Brain microvascular endothelial cell (primary cell): ENCODE measurements at regions not wholly inside any gene's neighbourhood (a gene's known extent, or its start where the extent isn't known, plus 50 kb on each side); places are given as distances from the start of the nearest gene placed in this dataset.

Experiments used
- DNase-seq: peaks from one replicate; pipeline ENCODE4 v3.0.0-alpha.2; 2020
- H3K27ac ChIP-seq: fragments of 250-450 bp; sonication (Bioruptor Pico); 2 replicates; pipeline ENCODE4 v1.5.1; 2020; ENCODE audit warnings: mild to moderate bottlenecking, moderate library complexity
- H3K27me3 ChIP-seq: fragments of 250-450 bp; sonication (Bioruptor Pico); replicated peaks from 2 replicates; pipeline ENCODE4 v1.5.1; 2020; ENCODE audit warnings: mild to moderate bottlenecking
- H3K36me3 ChIP-seq: fragments of 250-450 bp; sonication (Bioruptor Pico); replicated peaks from 2 replicates; pipeline ENCODE4 v1.5.1; 2020; ENCODE audit warnings: mild to moderate bottlenecking
- H3K4me3 ChIP-seq: 2 replicates; pipeline ENCODE4 v1.5.1; 2011; ENCODE audit warnings: low read depth, mild to moderate bottlenecking, control low read depth, low read length, moderate library complexity
- CTCF ChIP-seq: IDR thresholded peaks from 2 replicates; pipeline ENCODE4 v1.5.1; 2011; ENCODE audit warnings: low read depth, mild to moderate bottlenecking, moderate library complexity, low read length, control low read depth, inconsistent platforms; ENCODE audit errors: missing control alignments
- in situ Hi-C: cut with HindIII; loops from 2 replicates; pipeline ENCODE4 v1.10.0; 2017; ENCODE audit warnings: low sequenced_read_pairs, low pct_ligation_motif_present

GRCh38 chr1:81605023-81605422 lies 195.7 kb upstream of the ADGRL2 start:
- no peak overlapping the region for H3K4me3 ChIP-seq
- no peaks in the 10 kb centered on the region for H3K36me3 ChIP-seq
- in situ Hi-C loops: no loop called here
- H3K27me3 ChIP-seq: no peaks in the 10 kb centered on the region
- H3K27ac ChIP-seq: no peak overlapping the region
- DNase-seq: no peak
- no peak for TF ChIP-seq CTCF

- no peaks in the 10 kb centered on the region for H3K36me3 ChIP-seq
- in situ Hi-C loops: no loop called here
- H3K27me3 ChIP-seq: no peaks in the 10 kb centered on the region
- no peak overlapping the region for H3K4me3 ChIP-seq
- no peak for TF ChIP-seq CTCF
- H3K27ac ChIP-seq: no peak overlapping the region
- no peak for DNase-seq
Measured at GRCh38 chr1:81600878-81601622, 199.7 kb upstream of the ADGRL2 start.

- Histone ChIP-seq H3K36me3 (no peaks in the 10 kb centered on the region), H3K27me3 (no peaks in the 10 kb centered on the region), H3K27ac (no peak overlapping the region), H3K4me3 (no peak overlapping the region)
- in situ Hi-C loops: no loop called here
- no peak for DNase-seq
- TF ChIP-seq CTCF: no peak
Measured at GRCh38 chr1:81600363-81600762, 200.4 kb upstream of the ADGRL2 start.

- TF ChIP-seq CTCF: no peak
- DNase-seq: no peak
- in situ Hi-C loops: no loop called here
Measured at GRCh38 chr1:81598623-81599022, 202.1 kb upstream of the ADGRL2 start.

GRCh38 chr1:81597720-81598426 lies 202.9 kb upstream of the ADGRL2 start:
- in situ Hi-C loops: no loop called here
- no peaks in the 10 kb centered on the region for H3K27me3 ChIP-seq
- H3K4me3 ChIP-seq: no peak overlapping the region
- no peak overlapping the region for H3K27ac ChIP-seq
- DNase-seq: no peak
- no peak for TF ChIP-seq CTCF
- H3K36me3 ChIP-seq: no peaks in the 10 kb centered on the region

More at GRCh38 chr1:81598623-81599022, 202.1 kb upstream of the ADGRL2 start:
- no peak overlapping the region for H3K4me3 ChIP-seq
- no peaks in the 10 kb centered on the region for H3K27me3 ChIP-seq
- no peak overlapping the region for H3K27ac ChIP-seq
- H3K36me3 ChIP-seq: no peaks in the 10 kb centered on the region

GRCh38 chr1:81596341-81596740 lies 204.4 kb upstream of the ADGRL2 start:
- DNase-seq: no peak
- Histone ChIP-seq H3K36me3 (no peaks in the 10 kb centered on the region), H3K27me3 (no peaks in the 10 kb centered on the region), H3K27ac (no peak overlapping the region), H3K4me3 (no peak overlapping the region)
- TF ChIP-seq CTCF: no peak
- in situ Hi-C loops: no loop called here
